Heart left ventricle (tissue), 13 donors: ENCODE measurements at regions not wholly inside any gene's neighbourhood (a gene's known extent, or its start where the extent isn't known, plus 50 kb on each side); places are given as distances from the start of the nearest gene placed in this dataset.

Experiments
- POLR2A ChIP-seq, 2 donors: fragments of 450-650 bp; IDR thresholded peaks; one replicate each; pipeline ENCODE4 v1.6.1; 2017; ENCODE audit warnings: antibody characterized with exemption in 2 of 2, mild to moderate bottlenecking in 2 of 2, moderate library complexity in 2 of 2
- TF ChIP-seq, protein P1 (sequence below), 12 donors: fragments of 200-600 bp; sonication (generic) in 4 of 12; IDR thresholded peaks; one replicate each; pipeline versions ENCODE4 v1.5.0 to v1.8.0; 2018 to 2022; ENCODE audit warnings: antibody characterized with exemption in 12 of 12, mild to moderate bottlenecking in 5 of 12
- donor health status: ischemic (EF 13 %, LVEDD 7.1; RV severe dilation, severe dysfunction).
- donor health status: DM: no; HTN: yes; CAD: no.
- donor health status: DM: no; HTN: no; CAD: no.
- donor health status: ischemic (EF 25% LVEDD 6.9; RV normal size, moderate dysfunction).
- donor health status: ischemic (EF 25% LVEDD 5.7; RV mildly dilated, moderate dysfunction).
- donor health status: ischemic (EF 35%, LVEDD 5.7; RV mildly dilated, moderate dysfunction).
- donor health status: nonischemic (EF 11% LVEDD 7.7; RV severe dilation, severe dysfunction).
- donor health status: DM: yes; HTN: yes; CAD: no.
- donor health status: PGD.
- donor health status: ischemic (EF 29% LVEDD 5.4; RV normal size, mild dysfunction).
- donor health status: nonischemic (EF 23%, LVEDD 6.1; RV moderate dilation, normal function).

DNA sequence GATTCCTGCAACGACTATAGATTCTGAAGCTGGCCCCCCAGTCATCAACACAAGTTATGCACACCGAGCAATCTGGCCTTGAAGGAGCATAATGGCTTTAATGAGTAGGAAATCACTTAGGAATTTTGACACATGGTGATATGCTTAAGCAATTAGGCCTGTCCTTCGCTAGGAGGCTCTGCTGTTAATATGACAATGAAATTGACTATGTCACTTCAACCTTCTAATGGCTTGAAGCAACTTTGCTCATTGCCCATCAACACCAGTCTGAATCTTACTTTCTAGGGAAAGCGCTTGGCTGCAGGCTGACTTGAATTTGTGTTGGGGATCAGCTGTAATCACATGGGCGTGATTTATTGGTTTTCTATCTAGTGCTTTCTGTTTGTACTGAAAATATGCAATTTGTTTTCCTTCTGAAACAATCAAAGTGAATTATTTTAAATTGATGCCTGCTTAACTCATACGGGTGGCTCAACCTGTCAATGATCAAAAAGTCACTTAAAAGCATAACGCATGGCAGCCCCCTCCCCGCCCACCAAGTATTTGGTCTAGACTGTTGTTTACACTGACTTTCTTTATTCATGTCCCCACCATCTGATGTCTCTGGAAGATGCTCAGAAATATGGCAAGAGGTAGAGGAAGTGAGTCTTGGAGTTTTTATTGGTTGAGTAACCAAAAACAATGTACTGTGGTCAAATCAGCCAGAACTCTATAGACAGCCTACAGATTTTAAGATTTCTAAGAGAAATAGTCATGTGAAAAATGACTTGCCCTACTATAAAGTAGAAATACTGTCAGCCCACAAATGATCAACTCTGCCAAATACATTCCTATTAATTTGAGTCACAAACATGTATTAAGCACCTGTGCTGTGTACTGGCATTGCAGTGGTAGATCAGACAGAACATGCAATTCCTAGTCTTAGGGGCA lies 344.9 kb downstream of the RBM43 start:
- TF ChIP-seq, protein P1, sequence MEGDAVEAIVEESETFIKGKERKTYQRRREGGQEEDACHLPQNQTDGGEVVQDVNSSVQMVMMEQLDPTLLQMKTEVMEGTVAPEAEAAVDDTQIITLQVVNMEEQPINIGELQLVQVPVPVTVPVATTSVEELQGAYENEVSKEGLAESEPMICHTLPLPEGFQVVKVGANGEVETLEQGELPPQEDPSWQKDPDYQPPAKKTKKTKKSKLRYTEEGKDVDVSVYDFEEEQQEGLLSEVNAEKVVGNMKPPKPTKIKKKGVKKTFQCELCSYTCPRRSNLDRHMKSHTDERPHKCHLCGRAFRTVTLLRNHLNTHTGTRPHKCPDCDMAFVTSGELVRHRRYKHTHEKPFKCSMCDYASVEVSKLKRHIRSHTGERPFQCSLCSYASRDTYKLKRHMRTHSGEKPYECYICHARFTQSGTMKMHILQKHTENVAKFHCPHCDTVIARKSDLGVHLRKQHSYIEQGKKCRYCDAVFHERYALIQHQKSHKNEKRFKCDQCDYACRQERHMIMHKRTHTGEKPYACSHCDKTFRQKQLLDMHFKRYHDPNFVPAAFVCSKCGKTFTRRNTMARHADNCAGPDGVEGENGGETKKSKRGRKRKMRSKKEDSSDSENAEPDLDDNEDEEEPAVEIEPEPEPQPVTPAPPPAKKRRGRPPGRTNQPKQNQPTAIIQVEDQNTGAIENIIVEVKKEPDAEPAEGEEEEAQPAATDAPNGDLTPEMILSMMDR (IDR thresholded peaks at IDR 0.05), result no peak
- TF ChIP-seq POLR2A (IDR thresholded peaks at IDR 0.05), result no peak
